GM18520 (cell line): ENCODE measurements at regions not wholly inside any gene's neighbourhood (a gene's known extent, or its start where the extent isn't known, plus 50 kb on each side); places are given as distances from the start of the nearest gene placed in this dataset.

Experiments
- ATAC-seq: cut with Tn5 transposase; IDR thresholded peaks from one replicate; pipeline ENCODE4 v1.9.1; 2021; ENCODE audit not compliant: unreplicated experiment

- ATAC-seq, result no peak
These were observed 175.2 kb downstream of the MRPL14 start for GRCh38 chr6:43951756-43952675.

GRCh38 chr6:43951063-43951755 lies 176.0 kb downstream of the MRPL14 start:
- no peak for ATAC-seq

- no peak for ATAC-seq
These were observed 176.6 kb downstream of the MRPL14 start for GRCh38 chr6:43950731-43951062.

GRCh38 chr6:43950051-43950605 lies 177.1 kb downstream of the MRPL14 start:
- no peak for ATAC-seq

- no peak for ATAC-seq
These were observed 177.7 kb downstream of the MRPL14 start for GRCh38 chr6:43949551-43949991.

- ATAC-seq, result no peak
These were observed 178.4 kb downstream of the MRPL14 start for GRCh38 chr6:43948527-43949485.

GRCh38 chr6:43947860-43948259 lies 177.8 kb downstream of the VEGFA start:
- no peak for ATAC-seq

GRCh38 chr6:43946641-43947363 lies 176.8 kb downstream of the VEGFA start:
- ATAC-seq, result no peak

GRCh38 chr6:43945768-43946080 lies 175.7 kb downstream of the VEGFA start:
- ATAC-seq, result no peak

- no peak for ATAC-seq
These were observed 175.1 kb downstream of the VEGFA start for GRCh38 chr6:43944908-43945767.

- ATAC-seq, result no peak
These were observed 173.8 kb downstream of the VEGFA start for GRCh38 chr6:43943781-43944250.

- ATAC-seq, result no peak
These were observed 173.2 kb downstream of the VEGFA start for GRCh38 chr6:43943099-43943766.

- no peak for ATAC-seq
These were observed 172.6 kb downstream of the VEGFA start for GRCh38 chr6:43942616-43943015.

- ATAC-seq, result no peak
These were observed 172.0 kb downstream of the VEGFA start for GRCh38 chr6:43942011-43942442.

GRCh38 chr6:43941174-43941573 lies 171.2 kb downstream of the VEGFA start:
- no peak for ATAC-seq

GRCh38 chr6:43940393-43941087 lies 170.5 kb downstream of the VEGFA start:
- ATAC-seq, result no peak

- no peak for ATAC-seq
These were observed 170.0 kb downstream of the VEGFA start for GRCh38 chr6:43940071-43940392.
